OCI-LY1 (cell line): ENCODE measurements at regions not wholly inside any gene's neighbourhood (a gene's known extent, or its start where the extent isn't known, plus 50 kb on each side); places are given as distances from the start of the nearest gene placed in this dataset.

Experiments
- H2AFZ ChIP-seq: fragments of 200-600 bp; sonication (generic), shearing (Covaris generic); 2 replicates; pipeline ENCODE4 v1.6.0; 2014; ENCODE audit warnings: antibody characterized with exemption, mild to moderate bottlenecking, low read length
- H3F3A ChIP-seq: fragments of 200-600 bp; sonication (generic), shearing (Covaris generic); 2 replicates; pipeline ENCODE4 v1.6.0; 2014; ENCODE audit warnings: mild to moderate bottlenecking, antibody characterized with exemption, low read length, moderate library complexity; ENCODE audit not compliant: insufficient read depth
- H3K27ac ChIP-seq: fragments of 200-600 bp; sonication (generic); 2 replicates; pipeline ENCODE4 v1.5.1; 2014; ENCODE audit warnings: low read length, mixed run types, mild to moderate bottlenecking, low read depth; ENCODE audit not compliant: poor library complexity, severe bottlenecking
- H3K27me3 ChIP-seq: fragments of 200-600 bp; sonication (generic); 2 replicates; pipeline ENCODE4 v1.6.0; 2014; ENCODE audit warnings: antibody characterized with exemption, mild to moderate bottlenecking, low read length, moderate library complexity; ENCODE audit not compliant: insufficient read depth
- H3K36me3 ChIP-seq: fragments of 200-600 bp; sonication (generic); 2 replicates; pipeline ENCODE4 v1.6.1; 2014; ENCODE audit warnings: mild to moderate bottlenecking, antibody characterized with exemption, low read length, moderate library complexity, mixed read lengths; ENCODE audit not compliant: insufficient read depth
- H3K4me1 ChIP-seq: fragments of 200-600 bp; sonication (generic); 2 replicates; pipeline ENCODE4 v1.5.1; 2014; ENCODE audit warnings: mild to moderate bottlenecking, low read length, moderate library complexity; ENCODE audit not compliant: insufficient read depth, severe bottlenecking
- H3K4me2 ChIP-seq: fragments of 200-600 bp; sonication (generic), shearing (Covaris generic); 2 replicates; pipeline ENCODE4 v1.6.1; 2014; ENCODE audit warnings: low read length
- H3K4me3 ChIP-seq: fragments of 200-600 bp; sonication (generic); 2 replicates; pipeline ENCODE4 v1.5.1; 2014; ENCODE audit warnings: low read length, low read depth, mild to moderate bottlenecking, mixed read lengths; ENCODE audit not compliant: poor library complexity, severe bottlenecking
- H3K79me2 ChIP-seq: fragments of 200-600 bp; shearing (Covaris generic); 2 replicates; pipeline ENCODE4 v1.6.1; 2016; ENCODE audit warnings: mixed run types, low read length, mixed read lengths; ENCODE audit not compliant: insufficient read depth
- H3K9ac ChIP-seq: fragments of 200-600 bp; sonication (generic), shearing (Covaris generic); 2 replicates; pipeline ENCODE4 v1.6.1; 2014; ENCODE audit warnings: mild to moderate bottlenecking, low read length, mixed read lengths
- H3K9me2 ChIP-seq: fragments of 200-600 bp; sonication (generic), shearing (Covaris generic); 2 replicates; pipeline ENCODE4 v1.6.1; 2014; ENCODE audit warnings: low read depth, mild to moderate bottlenecking, low read length, mixed read lengths
- H3K9me3 ChIP-seq: fragments of 200-600 bp; shearing (Covaris generic); 2 replicates; pipeline ENCODE4 v1.6.1; 2014; ENCODE audit warnings: low read length, mixed read lengths
- H4K20me1 ChIP-seq: fragments of 200-600 bp; sonication (generic), shearing (Covaris generic); 2 replicates; pipeline ENCODE4 v1.6.0; 2016; ENCODE audit warnings: mild to moderate bottlenecking, low read length; ENCODE audit not compliant: insufficient read depth
- EZH2 ChIP-seq: fragments of 200-600 bp; sonication (generic), shearing (Covaris generic); IDR thresholded peaks from 2 replicates; pipeline ENCODE4 v1.8.0; 2017; ENCODE audit warnings: borderline replicate concordance, mixed run types, mild to moderate bottlenecking, antibody characterized with exemption, low read length, moderate library complexity, mixed read lengths
- TF ChIP-seq, protein P1 (sequence below): fragments of 200-600 bp; sonication (generic), shearing (Covaris generic); IDR thresholded peaks from 2 replicates; pipeline ENCODE4 v1.5.1; 2017; ENCODE audit warnings: mild to moderate bottlenecking, antibody characterized with exemption, low read length, moderate library complexity, mixed read lengths

DNA sequence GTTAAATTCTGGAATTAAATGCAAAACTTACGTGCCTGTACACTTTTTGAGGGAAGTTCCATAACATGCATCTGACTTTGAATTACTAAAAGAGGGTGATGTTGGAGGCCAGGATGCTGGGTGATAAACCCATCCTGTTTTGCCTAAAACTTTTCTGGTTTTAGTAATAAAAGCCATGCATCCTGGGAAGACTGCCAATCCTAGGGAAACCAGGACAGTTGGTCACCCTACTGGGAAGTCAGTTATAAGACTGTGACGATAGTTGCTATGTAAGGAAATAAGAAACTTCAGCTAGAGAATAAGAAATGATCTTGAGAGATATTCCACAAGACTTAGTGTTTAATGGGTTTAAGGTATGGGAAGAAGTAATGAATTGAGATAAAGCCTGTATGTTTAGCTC, 336.6 kb upstream of the LYPLAL1 start:
- H2AFZ ChIP-seq = no peak overlapping the region
- H3F3A ChIP-seq = no peaks in the 10 kb centered on the region
- no peaks in the 10 kb centered on the region for H3K36me3 ChIP-seq
- H3K9me3 ChIP-seq = no peaks in the 10 kb centered on the region
- no peaks in the 10 kb centered on the region for H3K27me3 ChIP-seq
- no peak overlapping the region for H3K4me2 ChIP-seq
- no peaks in the 10 kb centered on the region for H4K20me1 ChIP-seq
- H3K27ac ChIP-seq = no peak overlapping the region
- TF ChIP-seq EZH2 = no peak
- TF ChIP-seq, protein P1, sequence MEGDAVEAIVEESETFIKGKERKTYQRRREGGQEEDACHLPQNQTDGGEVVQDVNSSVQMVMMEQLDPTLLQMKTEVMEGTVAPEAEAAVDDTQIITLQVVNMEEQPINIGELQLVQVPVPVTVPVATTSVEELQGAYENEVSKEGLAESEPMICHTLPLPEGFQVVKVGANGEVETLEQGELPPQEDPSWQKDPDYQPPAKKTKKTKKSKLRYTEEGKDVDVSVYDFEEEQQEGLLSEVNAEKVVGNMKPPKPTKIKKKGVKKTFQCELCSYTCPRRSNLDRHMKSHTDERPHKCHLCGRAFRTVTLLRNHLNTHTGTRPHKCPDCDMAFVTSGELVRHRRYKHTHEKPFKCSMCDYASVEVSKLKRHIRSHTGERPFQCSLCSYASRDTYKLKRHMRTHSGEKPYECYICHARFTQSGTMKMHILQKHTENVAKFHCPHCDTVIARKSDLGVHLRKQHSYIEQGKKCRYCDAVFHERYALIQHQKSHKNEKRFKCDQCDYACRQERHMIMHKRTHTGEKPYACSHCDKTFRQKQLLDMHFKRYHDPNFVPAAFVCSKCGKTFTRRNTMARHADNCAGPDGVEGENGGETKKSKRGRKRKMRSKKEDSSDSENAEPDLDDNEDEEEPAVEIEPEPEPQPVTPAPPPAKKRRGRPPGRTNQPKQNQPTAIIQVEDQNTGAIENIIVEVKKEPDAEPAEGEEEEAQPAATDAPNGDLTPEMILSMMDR = no peak
- no peak overlapping the region for H3K9ac ChIP-seq
- H3K79me2 ChIP-seq = no peaks in the 10 kb centered on the region
- no peak overlapping the region for H3K4me3 ChIP-seq
- H3K4me1 ChIP-seq = no peaks in the 10 kb centered on the region
- no peaks in the 10 kb centered on the region for H3K9me2 ChIP-seq

DNA sequence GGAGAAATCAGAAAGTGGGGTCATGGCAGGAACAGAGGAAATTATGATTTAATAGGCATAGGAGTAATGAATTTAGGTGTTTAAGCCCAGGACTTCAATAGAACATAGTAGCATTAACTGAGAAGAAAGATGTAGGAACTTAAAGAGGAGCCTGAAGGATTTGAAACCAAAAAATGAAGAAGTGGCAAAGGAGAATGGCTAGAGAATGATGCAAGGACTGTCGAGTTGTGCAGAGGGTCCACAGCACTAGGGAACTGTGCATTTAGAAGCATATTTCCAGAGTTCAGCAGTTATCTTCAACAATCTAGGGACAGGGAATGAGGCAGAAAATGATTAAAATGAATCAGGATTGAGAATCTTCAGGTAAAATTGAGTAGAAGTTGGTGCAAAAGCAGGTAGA, 328.1 kb upstream of the LYPLAL1 start:
- Histone ChIP-seq H3K9me2 (no peaks in the 10 kb centered on the region), H3K27ac (no peak overlapping the region), H3K27me3 (no peaks in the 10 kb centered on the region), H3K4me1 (no peaks in the 10 kb centered on the region), H3K4me2 (no peak overlapping the region), H3K36me3 (no peaks in the 10 kb centered on the region), H3K9ac (no peak overlapping the region), H3K79me2 (no peaks in the 10 kb centered on the region), H2AFZ (no peak overlapping the region), H3F3A (no peaks in the 10 kb centered on the region), H3K4me3 (no peak overlapping the region), H3K9me3 (no peaks in the 10 kb centered on the region), H4K20me1 (no peaks in the 10 kb centered on the region)
- TF ChIP-seq, protein P1 = no peak
- TF ChIP-seq EZH2 = no peak

DNA sequence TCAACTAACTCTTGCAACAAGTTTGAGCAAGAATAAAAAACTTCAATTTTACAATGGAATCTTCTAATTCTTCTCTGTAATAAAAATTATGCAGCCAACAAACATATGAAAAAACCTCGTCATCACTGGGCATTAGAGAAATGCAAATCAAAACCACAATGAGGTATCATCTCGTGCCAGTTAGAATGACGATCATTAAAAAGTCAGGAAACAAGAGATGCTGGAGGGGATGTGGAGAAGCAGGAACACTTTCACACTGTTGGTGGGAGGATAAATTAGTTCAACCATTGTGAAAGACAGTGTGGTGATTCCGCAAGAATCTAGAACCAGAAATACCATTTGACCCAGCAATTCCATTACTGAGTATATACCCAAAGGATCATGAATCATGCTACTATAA, 327.5 kb upstream of the LYPLAL1 start:
- Histone ChIP-seq H3K36me3 (no peaks in the 10 kb centered on the region), H3F3A (no peaks in the 10 kb centered on the region), H3K4me1 (no peaks in the 10 kb centered on the region), H3K4me3 (no peak overlapping the region), H2AFZ (no peak overlapping the region), H3K27ac (no peak overlapping the region), H3K9me2 (no peaks in the 10 kb centered on the region), H3K27me3 (no peaks in the 10 kb centered on the region), H3K9me3 (no peaks in the 10 kb centered on the region), H3K9ac (no peak overlapping the region), H3K4me2 (no peak overlapping the region), H3K79me2 (no peaks in the 10 kb centered on the region), H4K20me1 (no peaks in the 10 kb centered on the region)
- TF ChIP-seq, protein P1 = no peak
- TF ChIP-seq EZH2 = no peak
